ENCODE measurements at regions not wholly inside any gene's neighbourhood (a gene's known extent, or its start where the extent isn't known, plus 50 kb on each side); places are given as distances from the start of the nearest gene placed in this dataset.

- H3K4ac ChIP-seq (ENCODE audit: low read depth, low read length), result no peak overlapping the region
- no peak overlapping the region for H3K14ac ChIP-seq (ENCODE audit: low read length)
- DNase-seq, result no peak
- H2BK120ac ChIP-seq (ENCODE audit: insufficient read depth, low read length, poor library complexity), result no peak overlapping the region
- no peak overlapping the region for H2BK12ac ChIP-seq (ENCODE audit: low read length)
- H3K9ac ChIP-seq (ENCODE audit: low read length), result no peak overlapping the region
- no peak overlapping the region for H2AK5ac ChIP-seq (ENCODE audit: low read length)
- H2AFZ ChIP-seq (ENCODE audit: insufficient read depth, low read length, poor library complexity), result no peak overlapping the region
- H4K12ac ChIP-seq (ENCODE audit: low read depth, low read length), result no peak overlapping the region
- H4K8ac ChIP-seq (ENCODE audit: low read depth, low read length), result no peak overlapping the region
- H3K36me3 ChIP-seq (ENCODE audit: control insufficient read depth in 1 of 2, insufficient read depth in 2 of 2, low read length in 2 of 2), result no peaks in the 10 kb centered on the region
- no peak overlapping the region for H2BK5ac ChIP-seq (ENCODE audit: low read depth, low read length, poor library complexity)
- H3K4me3 ChIP-seq (ENCODE audit: low read depth, low read length), result no peak overlapping the region
- H3K23ac ChIP-seq (ENCODE audit: low read length), result no peak overlapping the region
- no peaks in the 10 kb centered on the region for H3K9me3 ChIP-seq (ENCODE audit: insufficient read depth, low read depth, low read length)
- H3K18ac ChIP-seq (ENCODE audit: low read length), result no peak overlapping the region
- peaks cover 2% of the 10 kb centered on the region for H3K79me1 ChIP-seq (ENCODE audit: low read length)
- peak overlapping the region; percentile 19 for H3K27ac ChIP-seq (ENCODE audit: low read depth, low read length)
- H3K4me2 ChIP-seq (ENCODE audit: low read length), result no peak overlapping the region
- no peaks in the 10 kb centered on the region for H3K27me3 ChIP-seq (ENCODE audit: insufficient read depth, low read length)
- WGBS (ENCODE audit: extremely low coverage, insufficient coverage, insufficient read length), result no CpG with 5 or more reads among the region's 5 CpGs
- H3K79me2 ChIP-seq (ENCODE audit: control insufficient read depth, insufficient read depth, low read length, poor library complexity), result no peaks in the 10 kb centered on the region
- no peak overlapping the region for H4K91ac ChIP-seq (ENCODE audit: low read depth, low read length)
- peaks cover 0 to 4% of the 10 kb centered on the region in 2 experiments for H3K4me1 ChIP-seq (ENCODE audit: control insufficient read depth in 1 of 2, insufficient read depth in 2 of 2, low read length in 2 of 2)
These were observed 161.3 kb upstream of the KCNJ6 start for GRCh38 chr21:38077569-38077968.

GRCh38 chr21:38080888-38081287 lies 164.6 kb upstream of the KCNJ6 start:
- H3K4me3 ChIP-seq (ENCODE audit: low read depth, low read length), result no peak overlapping the region
- no peak overlapping the region for H4K8ac ChIP-seq (ENCODE audit: low read depth, low read length)
- no peak overlapping the region for H2BK120ac ChIP-seq (ENCODE audit: insufficient read depth, low read length, poor library complexity)
- H3K27me3 ChIP-seq (ENCODE audit: insufficient read depth, low read length), result no peaks in the 10 kb centered on the region
- H2BK12ac ChIP-seq (ENCODE audit: low read length), result no peak overlapping the region
- no peak overlapping the region for H4K91ac ChIP-seq (ENCODE audit: low read depth, low read length)
- no peak overlapping the region for H3K23ac ChIP-seq (ENCODE audit: low read length)
- WGBS (ENCODE audit: extremely low coverage, insufficient coverage, insufficient read length), result no CpG with 5 or more reads among the region's 10 CpGs
- H3K4me1 ChIP-seq (ENCODE audit: control insufficient read depth in 1 of 2, insufficient read depth in 2 of 2, low read length in 2 of 2), result peaks cover 0 to 4% of the 10 kb centered on the region in 2 experiments
- H3K18ac ChIP-seq (ENCODE audit: low read length), result no peak overlapping the region
- no peak overlapping the region for H2BK5ac ChIP-seq (ENCODE audit: low read depth, low read length, poor library complexity)
- H3K79me1 ChIP-seq (ENCODE audit: low read length), result peaks cover 2% of the 10 kb centered on the region
- H3K27ac ChIP-seq (ENCODE audit: low read depth, low read length), result no peak overlapping the region
- DNase-seq, result no peak
- no peak overlapping the region for H4K12ac ChIP-seq (ENCODE audit: low read depth, low read length)
- no peak overlapping the region for H3K4ac ChIP-seq (ENCODE audit: low read depth, low read length)
- no peaks in the 10 kb centered on the region for H3K79me2 ChIP-seq (ENCODE audit: control insufficient read depth, insufficient read depth, low read length, poor library complexity)
- no peak overlapping the region for H3K14ac ChIP-seq (ENCODE audit: low read length)
- no peak overlapping the region for H3K4me2 ChIP-seq (ENCODE audit: low read length)
- H3K9ac ChIP-seq (ENCODE audit: low read length), result no peak overlapping the region
- no peak overlapping the region for H2AK5ac ChIP-seq (ENCODE audit: low read length)
- no peaks in the 10 kb centered on the region for H3K36me3 ChIP-seq (ENCODE audit: control insufficient read depth in 1 of 2, insufficient read depth in 2 of 2, low read length in 2 of 2)
- H3K9me3 ChIP-seq (ENCODE audit: insufficient read depth, low read depth, low read length), result no peaks in the 10 kb centered on the region
- no peak overlapping the region for H2AFZ ChIP-seq (ENCODE audit: insufficient read depth, low read length, poor library complexity)

DNA sequence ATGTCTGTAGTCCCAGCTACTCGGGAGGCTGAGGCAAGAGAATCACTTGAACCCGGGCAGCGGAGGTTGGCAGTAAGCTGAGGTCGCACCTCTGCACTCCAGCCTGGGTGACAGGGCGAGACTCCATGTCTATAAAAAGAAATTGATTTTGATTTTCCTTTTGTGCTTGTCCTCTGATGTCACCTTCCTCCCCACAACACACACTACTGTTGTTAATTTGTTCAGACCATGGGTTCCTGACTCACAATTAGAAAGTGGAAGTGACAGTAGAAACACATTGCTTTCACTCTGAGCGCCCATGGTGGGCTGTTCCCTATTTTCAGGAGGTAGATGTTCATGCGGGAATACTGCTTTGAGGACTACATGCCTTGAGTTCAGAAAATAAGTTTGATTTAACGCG lies 165.5 kb upstream of the KCNJ6 start:
- H4K91ac ChIP-seq (ENCODE audit: low read depth, low read length), result no peak overlapping the region
- H3K36me3 ChIP-seq (ENCODE audit: control insufficient read depth in 1 of 2, insufficient read depth in 2 of 2, low read length in 2 of 2), result no peaks in the 10 kb centered on the region
- no peak overlapping the region for H2BK120ac ChIP-seq (ENCODE audit: insufficient read depth, low read length, poor library complexity)
- no peak overlapping the region for H4K12ac ChIP-seq (ENCODE audit: low read depth, low read length)
- no peak overlapping the region for H2AK5ac ChIP-seq (ENCODE audit: low read length)
- H3K4ac ChIP-seq (ENCODE audit: low read depth, low read length), result no peak overlapping the region
- no peak overlapping the region for H3K23ac ChIP-seq (ENCODE audit: low read length)
- no peak overlapping the region for H3K4me3 ChIP-seq (ENCODE audit: low read depth, low read length)
- H2BK5ac ChIP-seq (ENCODE audit: low read depth, low read length, poor library complexity), result no peak overlapping the region
- H3K79me1 ChIP-seq (ENCODE audit: low read length), result peaks cover 2% of the 10 kb centered on the region
- no peaks in the 10 kb centered on the region for H3K79me2 ChIP-seq (ENCODE audit: control insufficient read depth, insufficient read depth, low read length, poor library complexity)
- no peak overlapping the region for H3K9ac ChIP-seq (ENCODE audit: low read length)
- no peak overlapping the region for H3K27ac ChIP-seq (ENCODE audit: low read depth, low read length)
- H3K14ac ChIP-seq (ENCODE audit: low read length), result no peak overlapping the region
- H3K4me2 ChIP-seq (ENCODE audit: low read length), result no peak overlapping the region
- no peak overlapping the region for H3K18ac ChIP-seq (ENCODE audit: low read length)
- WGBS (ENCODE audit: extremely low coverage, insufficient coverage, insufficient read length), result no CpG with 5 or more reads among the region's 9 CpGs
- H2AFZ ChIP-seq (ENCODE audit: insufficient read depth, low read length, poor library complexity), result no peak overlapping the region
- no peaks in the 10 kb centered on the region for H3K27me3 ChIP-seq (ENCODE audit: insufficient read depth, low read length)
- no peak for DNase-seq
- H4K8ac ChIP-seq (ENCODE audit: low read depth, low read length), result no peak overlapping the region
- no peak overlapping the region for H2BK12ac ChIP-seq (ENCODE audit: low read length)
- H3K9me3 ChIP-seq (ENCODE audit: insufficient read depth, low read depth, low read length), result no peaks in the 10 kb centered on the region
- peaks cover 0 to 4% of the 10 kb centered on the region in 2 experiments for H3K4me1 ChIP-seq (ENCODE audit: control insufficient read depth in 1 of 2, insufficient read depth in 2 of 2, low read length in 2 of 2)

DNA sequence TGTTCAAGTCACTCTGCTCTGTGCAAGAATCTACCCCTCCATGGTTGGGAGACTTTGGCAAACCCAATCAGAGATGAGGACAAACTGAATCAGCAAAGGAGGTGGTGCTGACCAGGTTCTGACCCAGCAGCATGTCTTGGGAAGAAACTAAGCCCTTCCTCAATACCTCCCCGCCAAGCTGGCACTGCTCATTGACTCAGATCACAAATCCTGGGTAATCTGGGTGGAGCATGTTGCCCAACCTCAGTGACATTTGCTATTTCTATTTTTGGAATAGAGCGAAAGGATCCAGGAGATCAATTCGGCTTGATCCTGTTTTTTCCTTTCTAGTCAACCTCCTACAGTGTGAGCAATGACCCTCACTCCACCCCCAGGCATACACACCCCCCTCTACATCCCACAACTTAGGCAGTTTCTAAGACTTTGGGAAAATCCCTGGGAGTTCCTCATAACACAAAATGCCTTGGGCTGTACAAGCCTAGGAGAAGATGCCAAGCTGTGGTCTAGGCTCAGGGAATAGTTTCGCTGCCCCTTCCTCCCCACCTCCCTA lies 166.8 kb upstream of the KCNJ6 start:
- Histone ChIP-seq H3K27me3 (ENCODE audit: insufficient read depth, low read length) (no peaks in the 10 kb centered on the region), H3K27ac (ENCODE audit: low read depth, low read length) (no peak overlapping the region), H3K79me1 (ENCODE audit: low read length) (peaks cover 2% of the 10 kb centered on the region), H3K9ac (ENCODE audit: low read length) (no peak overlapping the region), H3K9me3 (ENCODE audit: insufficient read depth, low read depth, low read length) (no peaks in the 10 kb centered on the region), H3K14ac (ENCODE audit: low read length) (no peak overlapping the region), H2BK120ac (ENCODE audit: insufficient read depth, low read length, poor library complexity) (no peak overlapping the region), H3K4me2 (ENCODE audit: low read length) (no peak overlapping the region), H2AK5ac (ENCODE audit: low read length) (no peak overlapping the region), H2BK5ac (ENCODE audit: low read depth, low read length, poor library complexity) (no peak overlapping the region), H3K18ac (ENCODE audit: low read length) (no peak overlapping the region), H3K79me2 (ENCODE audit: control insufficient read depth, insufficient read depth, low read length, poor library complexity) (no peaks in the 10 kb centered on the region), H4K91ac (ENCODE audit: low read depth, low read length) (no peak overlapping the region), H2AFZ (ENCODE audit: insufficient read depth, low read length, poor library complexity) (no peak overlapping the region), H3K4me3 (ENCODE audit: low read depth, low read length) (no peak overlapping the region), H4K8ac (ENCODE audit: low read depth, low read length) (no peak overlapping the region), H3K4ac (ENCODE audit: low read depth, low read length) (no peak overlapping the region), H3K23ac (ENCODE audit: low read length) (no peak overlapping the region), H4K12ac (ENCODE audit: low read depth, low read length) (no peak overlapping the region), H3K36me3 (ENCODE audit: control insufficient read depth in 1 of 2, insufficient read depth in 2 of 2, low read length in 2 of 2) (no peaks in the 10 kb centered on the region), H3K4me1 (ENCODE audit: control insufficient read depth in 1 of 2, insufficient read depth in 2 of 2, low read length in 2 of 2) (peaks cover 0 to 4% of the 10 kb centered on the region in 2 experiments), H2BK12ac (ENCODE audit: low read length) (no peak overlapping the region)
- no peak for DNase-seq
- no CpG with 5 or more reads among the region's 4 CpGs for WGBS (ENCODE audit: extremely low coverage, insufficient coverage, insufficient read length)

Data from trophoblast cell (in vitro differentiated cells and primary cell).